SK-N-SH treated with all-trans-retinoic acid at 6 μM for 48 hours (cell line): ENCODE measurements at regions not wholly inside any gene's neighbourhood (a gene's known extent, or its start where the extent isn't known, plus 50 kb on each side); places are given as distances from the start of the nearest gene placed in this dataset.

Experiments used
- ISL1 ChIP-seq: fragments of 250-450 bp; sonication (Bioruptor Pico); IDR thresholded peaks from 2 replicates; pipeline ENCODE4 v2.1.2; 2022; ENCODE audit warnings: mild to moderate bottlenecking, moderate library complexity
- RARB ChIP-seq: fragments of 250-450 bp; sonication (Bioruptor Pico); IDR thresholded peaks from 2 replicates; pipeline ENCODE4 v1.8.0; 2021; ENCODE audit warnings: mild to moderate bottlenecking, moderate library complexity
- TOX ChIP-seq: fragments of 250-450 bp; sonication (Bioruptor Pico); IDR thresholded peaks from 2 replicates; pipeline ENCODE4 v1.8.0; 2021; ENCODE audit warnings: mild to moderate bottlenecking, moderate library complexity, borderline replicate concordance
- ZC3H10 ChIP-seq: fragments of 250-450 bp; sonication (Bioruptor Pico); IDR thresholded peaks from 2 replicates; pipeline ENCODE4 v1.5.1; 2021; ENCODE audit warnings: mild to moderate bottlenecking, moderate library complexity
- ZFP3 ChIP-seq: fragments of 250-450 bp; sonication (Bioruptor Pico); IDR thresholded peaks from 2 replicates; pipeline ENCODE4 v1.5.0; 2020; ENCODE audit warnings: mild to moderate bottlenecking, moderate library complexity
- ZNF70 ChIP-seq: fragments of 450-650 bp; formaldehyde crosslinking; IDR thresholded peaks from 2 replicates; pipeline ENCODE4 v1.5.0; 2020; ENCODE audit warnings: mild to moderate bottlenecking, moderate library complexity
- TF ChIP-seq, protein P1 (sequence below): fragments of 250-450 bp; sonication (Bioruptor Pico); IDR thresholded peaks from 2 replicates; pipeline ENCODE4 v1.5.1; 2020; ENCODE audit warnings: low read depth, mild to moderate bottlenecking, moderate library complexity
- TF ChIP-seq, protein P2 (sequence below): fragments of 250-450 bp; sonication (Bioruptor Pico); IDR thresholded peaks from 2 replicates; pipeline ENCODE4 v1.5.0; 2020; ENCODE audit warnings: mild to moderate bottlenecking, moderate library complexity

DNA sequence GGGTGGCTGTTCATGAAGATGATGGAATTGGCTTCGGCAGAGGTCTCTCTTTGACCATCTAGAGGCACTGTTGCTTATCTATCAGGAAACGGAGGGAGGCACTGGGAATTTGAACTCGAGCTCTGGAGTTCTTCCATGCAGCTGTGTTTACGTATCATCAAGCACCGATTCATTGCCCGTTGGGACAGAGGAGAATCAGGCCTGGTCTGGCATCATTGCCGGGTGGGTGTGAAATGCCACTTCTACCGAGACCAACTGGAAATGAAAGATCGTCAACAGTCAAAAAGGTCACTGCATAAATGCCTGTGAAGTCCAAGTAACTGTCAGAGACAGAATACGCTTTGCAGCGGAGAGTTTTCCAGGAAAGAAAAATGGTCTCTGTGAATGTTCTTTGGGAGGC is 166.9 kb downstream of the ASMT start:
- TF ChIP-seq, protein P1, sequence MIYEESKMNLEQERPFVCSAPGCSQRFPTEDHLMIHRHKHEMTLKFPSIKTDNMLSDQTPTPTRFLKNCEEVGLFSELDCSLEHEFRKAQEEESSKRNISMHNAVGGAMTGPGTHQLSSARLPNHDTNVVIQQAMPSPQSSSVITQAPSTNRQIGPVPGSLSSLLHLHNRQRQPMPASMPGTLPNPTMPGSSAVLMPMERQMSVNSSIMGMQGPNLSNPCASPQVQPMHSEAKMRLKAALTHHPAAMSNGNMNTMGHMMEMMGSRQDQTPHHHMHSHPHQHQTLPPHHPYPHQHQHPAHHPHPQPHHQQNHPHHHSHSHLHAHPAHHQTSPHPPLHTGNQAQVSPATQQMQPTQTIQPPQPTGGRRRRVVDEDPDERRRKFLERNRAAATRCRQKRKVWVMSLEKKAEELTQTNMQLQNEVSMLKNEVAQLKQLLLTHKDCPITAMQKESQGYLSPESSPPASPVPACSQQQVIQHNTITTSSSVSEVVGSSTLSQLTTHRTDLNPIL (CRISPR knock-in tag): no peak
- TF ChIP-seq ZFP3 (CRISPR knock-in tag): no peak
- TF ChIP-seq, protein P2, sequence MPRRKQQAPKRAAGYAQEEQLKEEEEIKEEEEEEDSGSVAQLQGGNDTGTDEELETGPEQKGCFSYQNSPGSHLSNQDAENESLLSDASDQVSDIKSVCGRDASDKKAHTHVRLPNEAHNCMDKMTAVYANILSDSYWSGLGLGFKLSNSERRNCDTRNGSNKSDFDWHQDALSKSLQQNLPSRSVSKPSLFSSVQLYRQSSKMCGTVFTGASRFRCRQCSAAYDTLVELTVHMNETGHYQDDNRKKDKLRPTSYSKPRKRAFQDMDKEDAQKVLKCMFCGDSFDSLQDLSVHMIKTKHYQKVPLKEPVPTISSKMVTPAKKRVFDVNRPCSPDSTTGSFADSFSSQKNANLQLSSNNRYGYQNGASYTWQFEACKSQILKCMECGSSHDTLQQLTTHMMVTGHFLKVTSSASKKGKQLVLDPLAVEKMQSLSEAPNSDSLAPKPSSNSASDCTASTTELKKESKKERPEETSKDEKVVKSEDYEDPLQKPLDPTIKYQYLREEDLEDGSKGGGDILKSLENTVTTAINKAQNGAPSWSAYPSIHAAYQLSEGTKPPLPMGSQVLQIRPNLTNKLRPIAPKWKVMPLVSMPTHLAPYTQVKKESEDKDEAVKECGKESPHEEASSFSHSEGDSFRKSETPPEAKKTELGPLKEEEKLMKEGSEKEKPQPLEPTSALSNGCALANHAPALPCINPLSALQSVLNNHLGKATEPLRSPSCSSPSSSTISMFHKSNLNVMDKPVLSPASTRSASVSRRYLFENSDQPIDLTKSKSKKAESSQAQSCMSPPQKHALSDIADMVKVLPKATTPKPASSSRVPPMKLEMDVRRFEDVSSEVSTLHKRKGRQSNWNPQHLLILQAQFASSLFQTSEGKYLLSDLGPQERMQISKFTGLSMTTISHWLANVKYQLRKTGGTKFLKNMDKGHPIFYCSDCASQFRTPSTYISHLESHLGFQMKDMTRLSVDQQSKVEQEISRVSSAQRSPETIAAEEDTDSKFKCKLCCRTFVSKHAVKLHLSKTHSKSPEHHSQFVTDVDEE: no peak
- TF ChIP-seq RARB: no peak
- no peak for TF ChIP-seq TOX
- TF ChIP-seq ISL1: no peak
- TF ChIP-seq ZNF70: no peak
- no peak for TF ChIP-seq ZC3H10 (CRISPR knock-in tag)
